Panc1 (cell line): ENCODE measurements at regions not wholly inside any gene's neighbourhood (a gene's known extent, or its start where the extent isn't known, plus 50 kb on each side); places are given as distances from the start of the nearest gene placed in this dataset.

ENCODE experiments used
- POLR2AphosphoS5 ChIP-seq: IDR thresholded peaks from 2 replicates; pipeline ENCODE4 v1.6.1; 2012; ENCODE audit warnings: mild to moderate bottlenecking, low read depth, low read length, moderate library complexity
- SIN3A ChIP-seq: IDR thresholded peaks from 2 replicates; pipeline ENCODE4 v1.6.1; 2012; ENCODE audit warnings: low read depth, mild to moderate bottlenecking, low read length, moderate library complexity, borderline replicate concordance; ENCODE audit not compliant: insufficient read depth
- TCF7L2 ChIP-seq: IDR thresholded peaks from 2 replicates; pipeline ENCODE4 v1.6.1; 2011; ENCODE audit warnings: mild to moderate bottlenecking, low read depth, low read length, inconsistent platforms
- TF ChIP-seq, protein P1 (sequence below): fragments of 450-650 bp; IDR thresholded peaks from 2 replicates; pipeline ENCODE4 v1.5.1; 2017; ENCODE audit warnings: mild to moderate bottlenecking
- TF ChIP-seq, protein P2 (sequence below), 2 experiments: IDR thresholded peaks; 2 replicates each; pipeline ENCODE4 v1.6.1; 2011 to 2012; ENCODE audit warnings: low read depth in 2 of 2, control low read depth in 1 of 2, low read length in 1 of 2, mild to moderate bottlenecking in 1 of 2, moderate library complexity in 1 of 2; ENCODE audit not compliant: insufficient read depth in 1 of 2

DNA sequence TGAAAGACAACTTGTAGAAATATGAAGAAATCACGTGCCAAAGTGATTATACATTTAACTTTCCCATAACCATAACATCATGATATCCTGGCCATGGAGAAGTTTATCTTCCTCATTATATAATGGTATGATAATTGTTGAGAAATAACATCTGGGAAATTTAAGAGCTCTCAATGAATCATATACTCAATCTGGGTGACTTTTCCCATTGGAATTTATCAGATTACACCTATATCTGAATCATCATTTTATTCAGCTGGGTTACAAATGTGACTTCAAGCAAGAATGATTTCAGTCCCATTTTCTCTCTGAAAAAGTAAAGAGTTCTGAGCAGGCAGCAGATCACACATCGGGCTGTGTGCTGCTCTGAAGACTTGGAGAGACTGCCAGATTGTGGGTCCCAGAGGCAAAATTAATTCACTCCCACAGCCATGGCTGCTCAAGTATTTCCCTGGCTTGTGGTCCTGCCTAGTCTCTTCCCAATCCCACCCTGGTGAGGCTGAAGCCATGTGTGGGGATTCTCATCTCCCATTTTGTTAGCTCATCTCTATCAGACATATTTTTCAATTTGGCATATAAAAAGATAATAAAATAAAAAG lies 278.0 kb downstream of the MRPL39 start:
- TF ChIP-seq, protein P1, sequence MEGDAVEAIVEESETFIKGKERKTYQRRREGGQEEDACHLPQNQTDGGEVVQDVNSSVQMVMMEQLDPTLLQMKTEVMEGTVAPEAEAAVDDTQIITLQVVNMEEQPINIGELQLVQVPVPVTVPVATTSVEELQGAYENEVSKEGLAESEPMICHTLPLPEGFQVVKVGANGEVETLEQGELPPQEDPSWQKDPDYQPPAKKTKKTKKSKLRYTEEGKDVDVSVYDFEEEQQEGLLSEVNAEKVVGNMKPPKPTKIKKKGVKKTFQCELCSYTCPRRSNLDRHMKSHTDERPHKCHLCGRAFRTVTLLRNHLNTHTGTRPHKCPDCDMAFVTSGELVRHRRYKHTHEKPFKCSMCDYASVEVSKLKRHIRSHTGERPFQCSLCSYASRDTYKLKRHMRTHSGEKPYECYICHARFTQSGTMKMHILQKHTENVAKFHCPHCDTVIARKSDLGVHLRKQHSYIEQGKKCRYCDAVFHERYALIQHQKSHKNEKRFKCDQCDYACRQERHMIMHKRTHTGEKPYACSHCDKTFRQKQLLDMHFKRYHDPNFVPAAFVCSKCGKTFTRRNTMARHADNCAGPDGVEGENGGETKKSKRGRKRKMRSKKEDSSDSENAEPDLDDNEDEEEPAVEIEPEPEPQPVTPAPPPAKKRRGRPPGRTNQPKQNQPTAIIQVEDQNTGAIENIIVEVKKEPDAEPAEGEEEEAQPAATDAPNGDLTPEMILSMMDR: no peak
- no peak for TF ChIP-seq POLR2AphosphoS5
- no peak for TF ChIP-seq SIN3A
- no peak for TF ChIP-seq TCF7L2
- TF ChIP-seq, protein P2, sequence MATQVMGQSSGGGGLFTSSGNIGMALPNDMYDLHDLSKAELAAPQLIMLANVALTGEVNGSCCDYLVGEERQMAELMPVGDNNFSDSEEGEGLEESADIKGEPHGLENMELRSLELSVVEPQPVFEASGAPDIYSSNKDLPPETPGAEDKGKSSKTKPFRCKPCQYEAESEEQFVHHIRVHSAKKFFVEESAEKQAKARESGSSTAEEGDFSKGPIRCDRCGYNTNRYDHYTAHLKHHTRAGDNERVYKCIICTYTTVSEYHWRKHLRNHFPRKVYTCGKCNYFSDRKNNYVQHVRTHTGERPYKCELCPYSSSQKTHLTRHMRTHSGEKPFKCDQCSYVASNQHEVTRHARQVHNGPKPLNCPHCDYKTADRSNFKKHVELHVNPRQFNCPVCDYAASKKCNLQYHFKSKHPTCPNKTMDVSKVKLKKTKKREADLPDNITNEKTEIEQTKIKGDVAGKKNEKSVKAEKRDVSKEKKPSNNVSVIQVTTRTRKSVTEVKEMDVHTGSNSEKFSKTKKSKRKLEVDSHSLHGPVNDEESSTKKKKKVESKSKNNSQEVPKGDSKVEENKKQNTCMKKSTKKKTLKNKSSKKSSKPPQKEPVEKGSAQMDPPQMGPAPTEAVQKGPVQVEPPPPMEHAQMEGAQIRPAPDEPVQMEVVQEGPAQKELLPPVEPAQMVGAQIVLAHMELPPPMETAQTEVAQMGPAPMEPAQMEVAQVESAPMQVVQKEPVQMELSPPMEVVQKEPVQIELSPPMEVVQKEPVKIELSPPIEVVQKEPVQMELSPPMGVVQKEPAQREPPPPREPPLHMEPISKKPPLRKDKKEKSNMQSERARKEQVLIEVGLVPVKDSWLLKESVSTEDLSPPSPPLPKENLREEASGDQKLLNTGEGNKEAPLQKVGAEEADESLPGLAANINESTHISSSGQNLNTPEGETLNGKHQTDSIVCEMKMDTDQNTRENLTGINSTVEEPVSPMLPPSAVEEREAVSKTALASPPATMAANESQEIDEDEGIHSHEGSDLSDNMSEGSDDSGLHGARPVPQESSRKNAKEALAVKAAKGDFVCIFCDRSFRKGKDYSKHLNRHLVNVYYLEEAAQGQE (IDR thresholded peaks at IDR 0.05; ENCODE audit: insufficient read depth in 1 of 2, low read depth in 2 of 2, low read length in 1 of 2): no peak
